Limb (tissue), 2 donors: ENCODE measurements at regions not wholly inside any gene's neighbourhood (a gene's known extent, or its start where the extent isn't known, plus 50 kb on each side); places are given as distances from the start of the nearest gene placed in this dataset.
"Not testable (repeated sequence)": the region's sequence is repeated elsewhere in the genome, so short reads cannot be mapped to it uniquely, and the experiment has no call there.

Experiments used
- DNase-seq, 2 donors: peaks; one replicate each; pipeline ENCODE4 v3.0.0-alpha.2; 2016; ENCODE audit errors: extremely low spot score in 2 of 2

DNA sequence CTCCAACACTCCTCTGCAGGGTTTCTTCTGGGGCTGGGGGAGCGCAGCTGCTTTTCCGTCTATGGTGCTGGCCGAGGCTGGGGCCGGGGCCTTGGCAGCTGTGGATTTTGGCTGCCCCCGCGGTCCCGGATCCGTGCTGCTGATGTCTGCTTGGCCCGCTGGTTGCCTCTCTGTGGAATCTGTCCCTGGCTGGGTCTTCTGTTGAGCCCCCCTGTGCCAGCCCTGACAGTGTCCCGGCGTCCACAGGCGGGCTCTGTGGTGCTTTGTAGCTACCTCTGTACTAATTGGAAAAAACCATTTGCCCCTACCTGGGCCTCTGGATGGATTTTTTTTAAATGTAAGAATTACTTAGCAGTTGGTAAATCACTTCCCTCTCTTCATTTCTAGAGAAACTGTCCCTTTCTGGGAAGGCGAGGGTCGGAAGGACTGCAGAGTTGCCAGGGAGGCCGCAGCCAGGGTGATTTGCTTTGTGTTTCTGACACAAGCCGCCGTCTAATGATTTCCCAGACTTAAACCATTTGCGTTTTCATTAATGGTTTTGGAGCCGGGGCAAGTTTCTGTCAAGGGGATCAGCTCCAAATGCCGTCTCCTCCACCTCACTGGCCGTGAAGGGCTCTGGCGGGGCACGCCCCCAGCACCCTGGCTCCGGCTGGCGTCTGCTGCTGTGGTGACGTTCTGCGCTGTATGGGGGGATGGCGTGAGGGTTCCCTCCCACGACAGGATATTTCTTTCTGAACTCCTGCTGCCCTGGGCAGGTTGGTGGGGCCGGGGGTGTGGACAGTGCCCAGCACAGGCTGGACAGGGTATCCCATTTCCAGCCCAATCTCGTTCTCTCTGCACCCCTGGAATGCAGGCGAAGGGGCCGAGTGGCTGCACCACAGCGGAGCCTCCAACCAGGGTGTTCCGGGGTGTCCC lies 201.7 kb downstream of the LAT start:
- not testable (repeated sequence) for DNase-seq

DNA sequence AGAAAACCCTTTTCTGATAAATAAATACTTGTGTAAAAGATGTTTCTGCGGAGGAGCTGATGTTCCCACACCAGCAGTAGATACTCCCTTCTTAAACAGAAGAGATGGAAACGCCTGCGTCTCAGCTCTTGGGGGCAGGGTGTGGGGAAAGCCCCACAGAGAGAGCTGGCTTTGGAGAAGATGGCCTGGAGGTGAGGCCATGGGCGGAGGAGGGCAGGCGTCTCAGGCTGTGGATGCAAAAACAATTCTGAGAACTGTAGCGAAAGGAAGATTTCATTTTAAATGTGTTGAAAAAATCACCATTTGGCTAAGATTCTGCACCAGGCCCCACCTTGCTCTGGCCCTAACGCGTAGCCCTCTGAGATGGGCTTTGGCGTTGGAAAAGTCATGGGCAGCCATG lies 201.0 kb downstream of the LAT start:
- DNase-seq = not testable (repeated sequence)

DNA sequence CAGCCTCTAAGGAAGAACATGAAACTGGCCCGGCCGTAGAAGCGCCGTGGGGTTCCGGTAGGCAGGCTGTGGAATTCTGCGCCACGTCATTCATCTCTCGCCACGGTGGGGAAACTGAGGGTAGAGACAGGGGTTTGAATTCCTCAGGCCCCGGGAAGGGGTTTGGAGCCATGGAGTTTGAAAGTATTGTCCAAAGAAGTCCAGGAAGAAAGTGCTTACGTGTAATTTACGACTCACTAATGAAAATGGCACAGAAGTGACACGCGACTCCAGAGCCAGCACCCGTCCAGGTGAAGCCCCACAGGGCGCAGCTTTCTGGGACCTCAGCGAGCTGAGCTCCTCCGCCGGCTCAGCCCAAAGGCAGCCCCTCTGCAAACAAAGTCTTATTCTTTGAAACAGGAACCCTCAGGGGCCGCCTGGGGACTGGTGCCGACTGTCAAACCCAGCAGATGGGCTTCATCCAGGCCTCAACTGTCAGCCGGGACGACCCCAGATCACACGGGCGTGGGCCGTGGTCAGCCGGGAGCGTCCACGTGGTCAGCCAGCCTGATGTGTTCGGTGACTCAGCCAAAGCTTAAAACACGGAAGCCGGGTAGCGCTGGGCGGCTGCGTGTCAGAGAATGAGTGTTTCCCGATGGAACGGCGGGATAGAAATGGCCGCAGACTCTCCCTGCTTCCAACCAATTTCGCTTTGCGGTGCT lies 200.0 kb downstream of the LAT start:
- not testable (repeated sequence) for DNase-seq

DNA sequence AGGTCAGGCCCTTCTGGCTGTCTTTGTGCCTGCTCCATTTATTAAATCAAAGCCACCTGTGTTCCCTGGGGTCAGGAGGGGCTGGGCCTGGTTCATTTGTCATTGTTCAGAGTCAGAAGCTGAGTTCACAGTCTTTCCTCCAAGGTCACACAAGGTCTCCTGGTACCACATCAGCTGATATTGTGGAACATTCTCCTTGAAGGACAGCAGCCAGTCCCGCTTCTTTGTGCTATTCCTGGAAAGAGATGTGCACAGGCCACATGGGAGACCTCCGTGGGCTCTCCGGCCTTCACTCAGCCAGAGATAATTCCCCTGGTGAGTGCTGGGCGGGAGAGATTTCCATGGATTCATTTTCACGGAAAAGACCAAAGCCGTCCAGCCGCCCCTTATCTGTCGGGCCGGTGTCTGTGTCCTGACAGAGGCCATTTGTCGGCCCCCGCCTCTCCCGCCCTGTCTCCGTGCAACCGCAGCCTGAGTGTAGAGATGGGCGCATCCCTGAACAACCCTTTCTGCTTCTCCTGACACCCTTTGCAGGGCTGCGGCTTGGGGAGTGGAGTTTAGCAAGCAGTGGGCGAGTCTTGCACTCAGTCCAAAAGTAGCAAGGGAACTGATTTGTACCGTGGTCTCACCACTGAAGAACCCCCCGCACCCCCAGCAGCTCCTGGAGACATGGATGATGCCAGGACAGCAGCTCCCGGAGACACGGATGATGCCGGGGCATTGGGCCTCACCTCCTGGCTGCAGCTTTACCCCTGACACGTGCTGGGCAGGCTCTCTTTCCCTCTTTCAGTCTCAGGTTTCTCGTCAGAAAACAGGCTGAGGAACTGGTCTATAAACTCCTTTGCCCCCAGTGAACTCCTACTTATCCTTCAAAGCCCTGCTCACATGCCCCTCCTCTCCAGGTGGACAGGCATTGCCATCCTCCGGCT lies 198.4 kb downstream of the LAT start:
- not testable (repeated sequence) for DNase-seq

DNA sequence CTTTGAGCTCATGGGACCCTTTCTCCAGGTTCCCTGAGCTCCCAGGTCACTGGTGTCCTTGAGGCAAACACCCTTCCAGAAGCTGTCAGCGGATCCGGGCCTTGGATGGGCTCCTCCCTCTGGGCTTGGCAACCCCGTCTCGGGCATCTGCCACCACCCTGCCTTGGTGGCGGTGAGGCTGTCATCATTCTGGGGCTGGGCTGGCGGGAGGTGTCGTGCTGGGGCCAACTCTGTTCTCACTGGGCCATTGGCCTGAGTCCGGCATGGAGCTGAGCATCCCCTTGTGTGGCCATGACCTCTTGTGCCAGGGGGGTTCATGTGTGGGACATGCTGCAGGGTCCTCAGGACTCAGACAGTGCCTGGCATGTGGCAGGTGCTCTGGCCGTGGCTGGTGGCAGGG lies 197.6 kb downstream of the LAT start:
- DNase-seq = no peak

DNA sequence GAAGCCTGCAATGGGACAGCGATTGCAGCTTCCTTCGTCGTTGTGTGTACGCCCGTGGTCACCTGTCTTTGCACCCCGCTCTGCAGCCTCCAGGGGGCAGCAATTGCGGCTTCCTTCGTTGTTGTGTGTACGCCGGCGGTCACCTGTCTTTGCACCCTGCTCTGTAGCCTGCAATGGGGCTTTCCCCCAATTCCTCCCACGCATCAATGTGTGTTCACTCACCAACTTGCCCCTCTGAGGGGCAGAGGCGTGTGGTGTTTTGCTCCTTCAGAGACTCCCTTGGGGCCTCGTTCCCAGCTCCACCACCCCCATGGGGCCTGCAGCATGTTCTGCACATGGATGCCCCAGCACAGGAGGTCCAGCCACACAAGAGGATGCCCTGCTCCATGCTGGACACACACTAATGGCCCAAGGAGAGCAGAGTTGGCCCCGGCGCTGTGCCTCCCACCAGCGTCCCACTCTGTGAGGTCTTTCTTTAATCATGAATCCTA lies 197.1 kb downstream of the LAT start:
- DNase-seq = not testable (repeated sequence)

DNA sequence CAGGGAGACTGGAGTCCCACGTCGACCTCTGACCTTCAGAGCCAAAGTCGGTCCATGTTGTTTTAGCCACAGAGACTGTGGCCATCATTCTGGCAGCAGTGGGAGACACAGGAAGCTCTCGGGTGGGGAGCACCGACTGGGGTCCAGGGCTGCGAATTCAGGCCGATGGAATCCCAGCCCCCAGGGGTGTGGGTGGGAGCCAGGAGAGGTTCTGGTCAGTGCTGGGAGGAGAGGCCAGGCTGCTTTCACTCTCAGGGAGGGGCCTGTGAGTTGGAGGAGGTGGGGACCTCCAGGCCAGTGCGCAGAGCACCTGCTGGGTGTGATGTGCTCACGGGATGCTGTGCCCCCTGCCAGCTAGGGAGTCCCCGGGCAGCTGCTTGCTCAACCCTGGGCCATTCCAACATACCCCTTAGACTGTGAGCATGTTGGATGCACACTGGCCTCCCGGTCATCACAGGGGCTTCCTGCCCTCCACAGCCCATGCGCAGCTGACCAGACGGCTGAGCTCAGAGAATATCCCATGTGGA lies 196.5 kb downstream of the LAT start:
- DNase-seq = not testable (repeated sequence)

DNA sequence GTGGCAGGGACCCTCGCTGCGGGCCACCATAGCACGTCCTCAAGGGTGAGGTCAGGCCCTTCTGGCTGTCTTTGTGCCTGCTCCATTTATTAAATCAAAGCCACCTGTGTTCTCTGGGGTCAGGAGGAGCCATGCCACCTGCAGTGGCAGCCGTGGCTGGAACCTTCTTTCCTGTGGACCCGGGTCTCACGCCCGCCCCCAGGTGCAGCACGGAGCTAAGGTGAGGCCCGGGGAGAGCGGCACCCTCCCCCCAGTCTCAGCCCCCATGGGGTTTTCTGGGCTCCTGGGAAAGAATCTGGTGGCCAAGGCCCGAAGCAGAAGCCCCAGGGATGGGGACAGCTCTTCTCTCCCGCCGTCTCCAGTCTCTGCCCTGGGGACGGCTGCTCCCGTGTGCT lies 195.4 kb downstream of the LAT start:
- DNase-seq = not testable (repeated sequence)

DNA sequence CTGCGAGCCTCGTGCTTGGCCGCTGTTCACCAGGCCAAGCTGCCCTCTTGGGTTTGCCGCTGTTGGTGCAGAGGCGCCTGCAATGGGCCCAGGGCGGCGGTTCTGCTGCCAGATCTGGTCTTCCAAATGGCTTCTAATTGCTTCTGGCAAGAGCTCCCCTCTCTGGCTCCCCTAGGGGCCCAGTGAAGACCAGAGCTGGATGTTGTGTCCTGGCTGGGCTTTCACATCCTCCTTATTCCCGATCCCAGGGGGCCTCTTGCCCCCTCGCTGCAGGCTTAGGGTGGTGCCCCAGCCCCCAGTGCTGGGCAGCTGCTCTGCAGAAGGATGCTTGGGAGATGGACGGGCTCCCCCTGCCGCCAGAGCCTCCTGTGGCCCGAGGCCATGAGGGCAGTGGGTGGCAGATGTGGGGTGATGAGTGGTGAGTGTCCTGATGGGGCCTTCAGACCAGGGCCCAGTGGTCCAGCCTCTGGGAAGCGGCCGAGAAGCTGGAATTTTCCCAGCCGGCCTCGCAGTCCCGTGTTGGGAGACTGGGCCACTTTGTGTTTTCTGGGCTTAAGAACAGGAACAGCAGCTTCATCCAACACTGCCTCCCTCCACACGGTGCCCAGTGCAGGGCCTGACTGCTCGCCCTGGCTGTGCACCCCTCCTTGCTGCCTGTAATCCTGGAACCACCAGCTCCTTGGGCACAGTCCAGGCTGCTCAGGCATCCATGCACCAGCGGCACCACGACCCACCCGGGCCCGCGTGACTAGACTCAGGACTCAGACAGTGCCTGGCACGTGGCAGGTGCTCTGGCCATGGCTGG lies 194.8 kb downstream of the LAT start:
- DNase-seq = not testable (repeated sequence)

DNA sequence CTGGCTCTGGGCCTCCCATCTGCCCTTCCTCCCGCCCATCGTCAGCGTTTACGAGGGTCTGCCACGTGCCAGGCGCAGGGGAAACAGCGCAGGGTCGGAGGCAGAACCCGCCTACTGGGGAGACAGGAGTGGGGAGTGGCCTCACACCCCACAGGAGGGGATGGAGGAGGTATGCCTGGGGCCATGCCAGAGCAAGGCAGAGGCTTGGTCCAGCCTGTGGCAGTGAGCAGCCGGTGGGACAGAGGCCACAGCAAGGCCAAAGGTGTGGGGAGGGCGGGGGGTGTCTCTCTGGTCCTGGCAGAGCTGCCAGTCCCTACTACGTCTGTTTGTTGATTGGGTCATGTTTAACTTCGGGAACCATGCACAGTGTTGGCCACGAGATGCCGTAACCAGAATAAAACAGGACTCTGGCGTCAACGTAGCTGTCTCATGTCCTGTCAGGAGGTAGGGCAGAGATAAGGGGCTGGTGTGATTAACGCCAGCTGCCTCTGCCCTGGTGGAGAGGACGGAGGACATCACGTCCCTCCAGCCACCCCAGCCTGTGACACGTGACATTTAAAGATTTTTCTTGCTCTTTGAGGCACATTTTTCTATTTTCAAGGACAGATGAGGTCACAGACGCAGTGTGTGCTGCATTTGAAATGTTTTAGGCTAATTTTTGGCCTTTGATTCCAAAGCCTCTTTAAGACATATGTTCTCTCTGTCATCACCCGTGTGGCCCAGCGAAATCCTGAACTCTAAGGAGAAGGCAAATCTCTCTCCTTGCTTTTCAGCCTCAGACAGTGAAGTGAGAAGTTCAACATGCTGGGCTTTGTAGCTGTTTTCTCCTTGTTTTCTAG lies 193.3 kb downstream of the LAT start:
- DNase-seq = not testable (repeated sequence)

DNA sequence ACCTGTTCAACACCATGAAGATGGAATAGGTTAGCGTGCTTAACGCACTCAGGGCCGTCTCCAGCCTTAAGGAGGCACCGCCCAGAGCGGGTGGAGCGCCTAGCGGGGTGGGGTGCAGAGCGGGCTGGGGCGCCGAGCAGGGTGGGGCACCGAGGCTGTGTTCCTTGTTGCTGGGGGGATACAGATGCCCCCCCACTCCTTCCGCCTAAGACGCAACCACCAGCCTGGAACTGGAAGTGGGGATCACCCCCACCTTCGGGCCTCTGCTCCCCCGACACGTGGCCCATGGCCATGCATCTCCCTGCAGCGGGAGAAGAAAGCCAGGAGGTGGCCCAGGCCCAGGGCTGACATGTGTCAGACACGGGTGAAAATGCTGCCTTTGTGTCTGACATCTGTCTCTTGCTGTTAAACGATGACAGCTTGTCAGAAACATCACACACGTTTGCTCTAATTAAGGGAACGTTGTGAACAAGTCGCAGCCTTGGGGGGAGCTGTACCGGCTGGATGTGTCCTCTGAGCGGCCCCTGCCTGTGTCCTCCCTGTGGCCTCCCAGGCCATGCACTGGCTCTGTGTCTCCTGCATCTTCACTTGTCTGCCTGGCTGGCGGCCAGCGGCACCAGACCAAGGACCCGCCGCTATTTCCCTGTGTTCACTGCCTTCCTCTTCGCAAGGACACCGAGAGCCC lies 192.5 kb downstream of the LAT start:
- DNase-seq = not testable (repeated sequence)

DNA sequence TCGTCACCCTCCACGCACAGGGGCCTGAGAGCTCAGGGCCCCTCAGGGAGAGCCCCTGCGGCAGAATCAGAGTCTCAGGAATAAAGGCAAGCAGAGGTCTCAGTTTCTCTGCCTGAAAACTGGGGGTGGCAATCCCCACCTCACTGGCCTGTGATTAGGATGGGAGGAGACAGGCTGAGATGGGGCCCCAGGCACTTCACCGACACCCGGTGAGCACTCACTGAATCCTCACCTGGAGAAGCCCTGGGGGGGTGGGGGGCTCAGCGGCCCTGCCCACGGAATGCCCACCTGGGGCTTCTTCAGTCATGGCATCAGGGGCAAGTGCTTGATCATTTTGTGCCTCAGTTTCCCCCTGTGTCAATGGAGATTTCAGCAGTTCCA lies 192.0 kb downstream of the LAT start:
- DNase-seq = not testable (repeated sequence)

DNA sequence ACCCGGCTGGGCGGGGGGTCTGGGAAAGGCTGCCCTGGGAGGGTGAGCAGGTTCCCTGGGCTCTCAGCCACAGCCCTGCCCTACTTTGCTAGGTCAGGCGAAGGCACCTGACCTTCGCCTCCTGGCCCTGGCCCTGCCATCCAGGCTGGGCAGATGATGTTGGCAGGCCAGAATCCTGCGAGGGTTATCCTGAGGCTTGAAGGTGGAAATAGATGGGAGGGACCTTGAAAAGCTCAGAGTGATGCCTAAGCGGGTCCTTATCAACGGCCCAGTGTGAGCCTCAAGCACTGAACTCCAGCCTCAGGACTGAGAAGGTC lies 191.3 kb downstream of the LAT start:
- DNase-seq = not testable (repeated sequence)

DNA sequence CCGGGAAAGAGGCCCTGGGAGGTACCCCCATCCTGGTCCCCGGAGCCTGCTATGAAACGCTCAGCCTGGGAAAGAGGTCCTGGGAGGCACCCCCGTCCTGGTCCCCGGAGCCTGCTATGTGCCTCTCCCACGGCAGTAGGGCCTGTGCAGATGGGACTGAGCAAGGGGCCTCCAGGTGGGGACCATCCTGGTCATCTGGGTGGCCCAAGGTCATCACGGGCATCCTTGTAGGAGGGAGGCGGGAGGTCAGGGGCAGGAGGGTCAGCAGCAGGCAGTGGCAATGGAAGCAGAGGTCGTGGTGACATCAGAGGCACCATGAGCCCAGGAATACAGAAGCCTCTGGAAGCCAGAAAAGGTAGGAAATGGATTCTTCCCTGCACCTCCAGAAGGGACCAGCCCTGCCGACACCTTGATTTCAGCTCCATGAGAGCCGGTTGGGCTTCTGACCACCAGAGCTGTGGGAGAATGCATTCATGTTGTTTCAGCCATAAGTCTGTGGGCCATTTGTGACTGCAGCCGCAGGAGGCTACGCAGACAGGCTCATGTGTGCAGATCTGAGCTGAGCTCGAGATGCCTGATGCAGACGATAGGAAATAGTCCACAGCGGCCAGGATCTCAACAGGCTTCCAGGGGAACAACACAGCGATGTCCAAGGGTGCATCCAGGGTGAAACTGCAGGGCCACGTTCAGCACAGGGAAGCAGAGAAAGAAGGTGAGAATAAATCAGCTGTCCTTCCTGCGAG lies 190.7 kb downstream of the LAT start:
- not testable (repeated sequence) for DNase-seq

DNA sequence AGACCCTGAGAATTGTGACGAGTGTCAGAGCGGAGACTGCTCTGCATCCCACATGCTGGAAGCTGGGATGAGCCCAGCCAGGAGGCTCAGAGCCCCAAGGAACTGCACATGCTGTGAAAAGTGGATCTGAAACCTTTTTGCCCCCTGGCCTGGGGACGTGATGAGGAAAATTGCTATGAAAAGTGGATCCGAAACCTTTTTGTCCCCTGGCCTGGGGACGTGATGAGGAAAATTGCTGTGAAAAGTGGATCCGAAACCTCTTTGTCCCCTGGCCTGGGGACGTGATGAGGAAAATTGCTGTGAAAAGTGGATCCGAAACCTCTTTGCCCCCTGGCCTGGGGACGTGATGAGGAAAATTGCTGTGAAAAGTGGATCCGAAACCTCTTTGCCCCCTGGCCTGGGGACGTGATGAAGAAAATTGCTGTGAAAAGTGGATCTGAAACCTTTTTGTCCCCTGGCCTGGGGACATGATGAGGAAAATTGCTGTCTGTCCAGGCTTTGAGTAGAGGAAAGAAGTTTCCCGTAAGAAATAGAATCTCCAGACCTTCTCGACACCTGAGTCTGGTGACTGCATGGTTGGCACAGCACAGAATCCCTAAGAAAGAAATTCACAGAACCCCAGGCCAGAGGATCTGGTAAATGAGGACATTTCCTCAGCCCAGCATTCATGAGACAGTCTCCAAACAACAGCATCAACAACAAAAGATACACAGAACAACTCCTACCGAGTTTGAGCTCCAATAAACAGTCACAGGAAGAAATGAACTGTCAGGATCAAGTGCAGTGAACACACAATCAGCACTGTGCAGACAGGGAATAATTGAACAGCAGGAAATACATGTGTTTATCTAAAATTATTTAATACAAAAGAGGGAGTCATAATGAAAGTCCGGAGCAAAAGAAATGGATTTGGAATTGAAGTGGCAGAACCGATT lies 188.8 kb downstream of the LAT start:
- DNase-seq = not testable (repeated sequence)

DNA sequence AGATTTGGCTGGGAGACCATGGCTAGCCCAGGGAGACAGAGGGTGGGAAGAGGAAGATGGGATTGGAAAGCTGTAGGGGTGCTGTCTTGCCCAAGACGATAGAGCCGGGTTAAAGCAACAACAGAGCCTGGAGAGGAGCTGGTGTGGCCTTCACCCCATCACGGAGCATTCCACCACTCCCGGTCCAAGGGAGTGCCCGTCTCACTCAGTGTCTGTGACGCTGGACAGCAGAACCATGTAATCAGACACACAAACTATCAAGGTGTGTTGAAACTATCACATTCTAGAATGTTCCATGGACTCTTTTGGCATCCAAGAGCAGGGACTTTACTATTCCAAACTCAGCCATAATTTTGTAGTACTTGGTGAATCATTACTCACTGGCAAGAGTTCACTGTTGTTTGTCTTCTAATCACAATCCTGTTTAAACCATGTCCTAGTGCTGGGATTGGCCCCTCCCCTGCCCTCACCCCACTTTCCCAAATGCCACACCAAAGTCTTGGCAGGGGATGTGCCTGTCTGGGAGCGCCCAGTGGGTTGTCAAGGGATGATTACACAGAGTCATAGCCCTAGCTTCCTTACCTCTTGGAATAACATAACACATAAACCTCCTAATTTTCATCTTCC lies 187.4 kb downstream of the LAT start:
- DNase-seq = not testable (repeated sequence)

DNA sequence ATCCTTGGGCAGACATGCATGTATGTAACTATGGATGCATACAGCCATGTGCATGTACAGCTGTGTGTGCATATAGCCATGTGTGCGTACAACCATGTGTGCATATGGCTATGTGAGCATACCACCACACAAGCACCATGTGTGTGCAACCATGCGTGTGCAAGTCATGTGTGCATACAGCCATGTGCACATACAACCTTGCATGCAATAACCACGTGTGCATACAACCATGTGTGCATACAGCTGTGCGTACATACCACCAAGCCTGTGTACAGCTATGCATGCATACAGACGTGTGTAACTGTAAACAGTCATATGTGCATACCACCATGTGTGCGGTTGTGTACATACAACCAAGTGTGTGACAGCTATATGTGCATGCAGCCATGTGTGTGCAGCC lies 186.4 kb downstream of the LAT start:
- not testable (repeated sequence) for DNase-seq
